ENCODE measurements at regions not wholly inside any gene's neighbourhood (a gene's known extent, or its start where the extent isn't known, plus 50 kb on each side); places are given as distances from the start of the nearest gene placed in this dataset.
"Not testable (repeated sequence)": the region's sequence is repeated elsewhere in the genome, so short reads cannot be mapped to it uniquely, and the experiment has no call there.

DNA sequence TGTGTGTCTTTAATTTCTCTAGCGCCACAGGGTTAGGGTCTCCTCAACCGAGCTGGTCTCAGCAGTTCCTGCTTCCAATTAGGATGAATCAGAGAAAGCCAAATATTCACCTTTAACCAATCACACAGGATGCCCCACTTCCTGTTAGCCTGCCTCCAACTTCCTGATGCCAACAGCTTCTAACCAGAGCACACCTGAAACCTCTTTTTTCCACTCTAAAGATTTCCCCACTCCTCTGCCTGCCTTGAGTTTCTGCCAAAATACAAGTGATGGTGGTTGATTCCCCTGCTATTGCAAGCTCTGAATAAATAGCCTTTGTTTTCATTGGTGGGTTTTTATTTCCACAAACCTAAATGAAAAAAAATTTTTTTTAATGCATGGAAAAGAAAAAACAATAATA lies 144.7 kb upstream of the UST start:
- DNase-seq (ENCODE audit: low read depth), result no peak

DNA sequence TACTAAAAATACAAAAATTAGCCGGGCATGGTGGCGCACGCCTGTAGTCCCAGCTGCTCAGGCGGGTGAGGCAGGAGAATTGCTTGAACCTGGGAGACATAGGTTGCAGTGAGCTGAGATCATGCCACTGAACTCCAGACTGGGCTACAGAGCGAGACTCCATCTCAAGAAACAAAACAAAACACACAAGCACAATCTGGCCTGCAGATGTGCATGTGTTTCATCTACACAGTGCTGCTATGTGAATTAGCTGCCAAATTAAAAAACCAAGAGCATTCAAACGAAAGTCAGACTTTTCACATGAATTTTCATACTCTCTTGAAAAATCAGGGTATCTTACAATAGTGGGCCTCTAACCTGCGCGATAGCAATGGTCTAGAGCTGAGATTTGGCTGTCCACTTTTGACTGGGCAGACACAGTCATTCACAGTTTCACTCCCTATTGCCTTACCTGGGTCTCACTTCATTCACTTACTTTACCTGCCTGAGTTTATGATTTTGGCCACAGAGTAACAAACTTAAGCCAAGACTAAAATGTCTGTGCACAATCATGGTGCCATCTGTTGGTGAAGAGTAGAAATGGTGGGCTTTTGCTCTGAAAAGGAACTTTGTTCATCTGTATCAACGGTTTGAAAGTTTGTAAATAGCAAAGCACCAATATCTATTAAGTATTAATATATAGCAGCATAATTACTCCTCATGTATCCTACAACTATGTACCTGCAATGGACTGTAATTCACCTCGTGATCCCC lies 138.5 kb upstream of the UST start:
- DNase-seq (ENCODE audit: low read depth), result peak; percentile 51

- peak; percentile 36 for DNase-seq (ENCODE audit: low read depth)
Observed at GRCh38 chr6:148611213-148611612, 135.6 kb upstream of the UST start.

DNA sequence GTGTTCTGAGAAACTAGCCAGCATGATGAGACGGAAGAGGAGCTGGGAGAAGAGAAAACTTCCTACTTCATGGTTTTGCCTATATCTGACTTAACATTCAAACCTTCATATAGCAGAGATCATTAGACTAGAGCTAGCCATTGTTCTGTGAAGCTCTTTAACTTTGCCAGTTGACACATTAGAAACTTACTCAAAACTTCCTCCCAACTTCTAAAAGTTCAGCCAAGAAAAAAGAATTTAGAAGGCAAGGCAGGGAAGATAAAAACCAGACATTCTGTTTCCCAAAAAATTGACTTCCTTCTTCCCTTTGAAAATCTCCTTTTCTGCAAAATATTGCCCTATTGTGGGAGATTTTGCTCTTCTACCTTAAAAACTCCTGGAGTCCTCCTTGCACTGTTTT lies 134.8 kb upstream of the UST start:
- no peak for DNase-seq (ENCODE audit: low read depth)

GRCh38 chr6:148614602-148615001 lies 132.2 kb upstream of the UST start:
- DNase-seq (ENCODE audit: low read depth), result no peak

DNA sequence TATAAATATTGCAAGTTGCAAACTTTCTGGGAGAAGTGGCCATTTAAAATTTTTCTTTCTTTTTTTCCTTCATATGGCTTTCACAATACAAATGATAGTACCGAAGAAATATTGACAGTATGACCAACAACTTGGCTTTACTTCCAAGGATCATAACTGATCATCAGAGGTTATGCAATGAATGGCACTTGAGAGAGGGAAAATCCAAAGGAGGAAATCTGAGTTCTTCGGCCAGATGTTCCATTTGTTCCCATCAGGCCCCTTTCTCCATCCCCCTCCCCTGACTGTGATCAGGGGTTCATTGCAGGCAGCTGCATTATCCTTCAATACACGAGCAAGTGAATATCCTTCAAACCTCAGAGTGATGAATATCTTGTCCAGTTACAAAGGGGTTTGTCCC lies 130.0 kb upstream of the UST start:
- peak; percentile 30 for DNase-seq (ENCODE audit: low read depth)

- peak; percentile 78 for DNase-seq (ENCODE audit: low read depth)
Observed at GRCh38 chr6:148617530-148617929, 129.3 kb upstream of the UST start.

DNA sequence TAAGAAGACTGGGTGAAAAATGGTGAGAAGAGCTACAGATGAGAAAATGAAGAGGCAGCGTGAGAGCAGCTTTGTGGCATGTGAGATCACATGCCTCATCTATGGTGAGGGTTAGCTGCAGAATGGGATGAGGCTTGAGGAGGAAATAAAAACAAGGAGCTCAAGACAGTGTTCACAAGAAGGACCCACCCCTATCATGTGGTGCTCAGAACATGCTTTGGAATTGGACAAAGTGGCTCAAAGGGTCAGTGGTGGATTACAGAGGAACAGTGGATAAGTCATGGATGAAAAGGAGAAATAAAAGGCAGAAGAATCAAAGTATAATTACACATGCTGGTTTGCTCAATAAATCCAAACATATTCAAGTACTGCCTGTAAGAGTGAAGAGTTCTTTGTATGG lies 126.9 kb upstream of the UST start:
- DNase-seq (ENCODE audit: low read depth), result no peak

DNA sequence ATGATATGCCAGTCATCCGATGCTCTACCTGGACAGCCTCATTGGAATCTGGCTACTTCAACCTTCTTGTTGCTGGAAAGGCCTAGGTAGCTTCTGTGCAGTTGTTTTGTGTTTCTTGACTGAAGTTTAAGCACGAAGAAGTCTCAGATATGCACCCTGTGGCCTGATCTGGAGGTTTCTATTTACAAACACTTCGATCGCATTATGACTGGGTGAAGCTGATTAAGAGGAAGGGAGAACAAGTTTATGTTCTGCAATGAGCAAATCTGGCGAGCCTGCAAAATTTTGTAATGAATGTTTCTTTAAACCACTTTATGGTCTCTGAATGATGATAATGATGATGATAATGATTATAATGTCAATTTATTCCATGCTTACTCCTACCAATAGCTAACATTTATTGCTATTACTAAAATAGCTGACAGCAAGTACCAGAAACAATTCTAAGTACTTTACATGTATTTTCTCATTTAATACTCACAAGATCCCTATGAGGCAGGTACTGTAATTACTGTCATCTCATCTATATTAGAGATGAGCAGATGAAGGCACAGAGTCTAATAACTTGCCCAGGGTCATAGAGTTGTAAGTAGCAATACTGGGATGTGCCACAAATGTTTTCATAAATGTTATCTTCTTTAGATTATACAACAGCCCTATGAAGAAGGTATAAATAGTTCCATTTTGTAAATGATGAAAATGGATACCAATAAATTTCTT lies 126.1 kb upstream of the UST start:
- no peak for DNase-seq (ENCODE audit: low read depth)

- DNase-seq (ENCODE audit: low read depth), result no peak
Observed at GRCh38 chr6:148625609-148626008, 121.2 kb upstream of the UST start.

DNA sequence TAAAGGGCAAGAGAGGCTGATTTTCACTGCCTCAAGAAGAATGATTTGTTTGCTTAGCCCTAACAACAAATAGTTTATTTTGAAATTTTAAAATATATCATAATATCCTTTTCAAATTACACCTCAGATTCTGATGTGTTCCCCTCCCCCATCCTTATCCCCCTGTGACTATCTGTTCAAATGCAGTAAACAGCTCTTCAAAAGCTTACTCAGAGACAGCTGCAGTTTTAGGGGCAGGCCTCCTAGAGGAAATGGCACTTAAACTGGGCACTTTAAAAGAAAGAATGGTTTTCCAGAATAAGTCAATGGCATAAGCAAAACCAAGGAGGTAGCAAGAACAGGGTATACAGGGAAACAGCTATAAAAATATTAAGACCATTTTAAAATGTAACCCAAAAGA lies 118.6 kb upstream of the UST start:
- no peak for DNase-seq (ENCODE audit: low read depth)

- DNase-seq (ENCODE audit: low read depth), result no peak
Observed at GRCh38 chr6:148629181-148629580, 117.6 kb upstream of the UST start.

DNA sequence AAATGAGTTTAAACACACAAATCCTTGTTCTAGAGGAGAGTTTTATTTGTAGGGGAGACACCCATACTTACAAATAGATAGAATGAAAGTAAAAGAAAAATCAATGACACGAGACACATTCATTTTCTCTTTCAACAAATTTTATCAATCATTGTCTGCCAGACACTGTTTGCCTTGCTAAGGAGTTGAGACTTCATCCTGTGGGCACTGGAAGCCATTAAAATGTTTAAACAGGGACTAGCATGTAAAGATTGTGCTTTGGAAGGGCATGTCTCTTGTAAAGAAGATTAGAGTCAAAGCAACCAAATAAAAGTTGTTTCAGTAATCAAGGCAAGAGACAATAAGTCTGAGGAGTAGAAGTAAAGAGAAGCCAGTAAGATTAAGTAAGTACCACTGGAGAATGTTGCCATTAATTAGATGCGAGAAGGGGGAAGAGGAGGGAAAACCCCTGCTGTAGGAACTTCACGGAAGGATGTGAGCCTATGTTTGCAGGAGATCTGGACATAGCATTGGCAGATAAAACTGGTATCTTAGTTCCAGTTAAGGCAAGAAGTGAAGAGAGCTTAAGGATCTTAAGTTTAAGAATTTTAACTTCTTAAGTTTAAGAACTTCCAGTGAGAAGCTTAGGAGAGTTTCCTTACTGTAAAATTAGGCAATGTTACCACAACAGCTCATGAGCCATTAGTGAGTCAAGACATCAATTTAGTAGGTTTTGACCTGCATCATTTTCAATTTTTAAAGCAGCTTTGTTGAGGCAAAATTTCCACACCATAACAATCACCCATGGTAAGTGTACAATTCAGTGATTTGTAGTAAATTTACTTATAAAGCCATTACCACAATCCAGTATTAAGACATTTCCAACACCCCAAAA lies 117.0 kb upstream of the UST start:
- DNase-seq (ENCODE audit: low read depth), result peak; percentile 20

DNA sequence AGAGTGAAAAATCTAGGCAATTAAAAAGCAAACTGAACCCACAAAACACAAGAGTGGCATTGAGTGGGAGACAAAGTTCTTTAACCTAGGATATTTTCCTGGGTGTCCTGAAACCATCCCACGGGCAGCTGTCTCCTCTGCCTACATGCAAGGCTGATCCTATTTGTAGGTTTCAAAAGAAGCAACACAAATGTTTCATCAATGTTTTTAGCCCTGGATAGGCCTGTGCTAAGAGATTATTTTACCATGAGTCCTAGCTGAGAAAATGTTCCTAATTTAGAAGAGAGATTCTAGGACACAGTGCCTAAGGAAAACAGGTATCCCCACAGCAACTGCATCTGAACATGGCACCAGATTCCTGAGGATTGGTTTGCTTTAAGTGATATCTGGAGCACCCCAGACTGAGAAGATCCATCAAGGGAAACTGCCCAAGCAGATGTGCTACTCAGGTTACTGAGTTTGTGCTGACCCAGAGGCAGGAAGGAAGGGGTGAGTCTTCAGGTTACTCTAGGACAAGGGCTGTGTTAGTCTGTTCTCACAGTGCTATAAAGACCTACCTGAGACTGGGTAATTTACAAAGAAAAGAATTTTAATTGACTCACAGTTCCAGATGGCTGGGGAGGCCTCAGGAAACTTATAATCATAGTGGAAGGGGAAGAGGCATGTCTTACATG lies 111.6 kb upstream of the UST start:
- DNase-seq (ENCODE audit: low read depth), result no peak

DNA sequence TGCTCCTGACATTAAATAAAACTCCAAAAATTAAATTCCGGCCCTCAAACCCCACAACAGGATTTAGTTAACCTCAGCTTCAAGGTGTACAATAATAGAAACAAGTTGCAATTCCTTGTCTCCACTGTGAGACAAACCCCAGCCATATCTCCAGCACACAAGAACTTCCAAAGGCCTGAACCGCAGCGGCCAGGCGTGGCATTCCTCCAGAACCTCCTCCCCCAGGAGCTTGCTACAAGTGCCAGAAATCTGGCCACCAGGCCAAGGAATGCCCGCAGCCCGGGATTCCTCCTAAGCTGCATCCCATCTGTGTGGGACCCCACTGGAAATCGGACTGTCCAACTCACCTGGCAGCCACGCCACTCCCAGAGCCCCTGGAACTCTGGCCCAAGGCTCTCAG lies 105.0 kb upstream of the UST start:
- DNase-seq (ENCODE audit: low read depth), result not testable (repeated sequence)

DNA sequence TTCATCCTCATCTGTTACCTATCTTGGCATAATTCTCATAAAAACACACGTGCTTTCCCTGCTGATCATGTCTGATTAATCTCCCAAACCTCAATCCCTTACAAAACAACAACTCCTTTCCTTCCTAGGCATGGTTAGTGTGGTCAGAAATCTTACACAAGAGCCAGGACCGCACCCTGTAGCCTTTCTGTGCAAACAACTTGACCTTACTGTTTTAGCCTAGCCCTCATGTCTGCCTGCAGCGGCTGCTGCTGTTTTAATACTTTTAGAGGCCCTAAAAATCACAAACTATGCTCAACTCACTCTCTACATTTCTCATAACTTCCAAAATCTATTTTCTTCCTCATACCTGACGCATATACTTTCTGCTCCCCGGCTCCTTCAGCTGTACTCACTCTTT lies 103.6 kb upstream of the UST start:
- not testable (repeated sequence) for DNase-seq (ENCODE audit: low read depth)

- DNase-seq (ENCODE audit: low read depth), result not testable (repeated sequence)
Observed at GRCh38 chr6:148645049-148645448, 101.8 kb upstream of the UST start.

DNA sequence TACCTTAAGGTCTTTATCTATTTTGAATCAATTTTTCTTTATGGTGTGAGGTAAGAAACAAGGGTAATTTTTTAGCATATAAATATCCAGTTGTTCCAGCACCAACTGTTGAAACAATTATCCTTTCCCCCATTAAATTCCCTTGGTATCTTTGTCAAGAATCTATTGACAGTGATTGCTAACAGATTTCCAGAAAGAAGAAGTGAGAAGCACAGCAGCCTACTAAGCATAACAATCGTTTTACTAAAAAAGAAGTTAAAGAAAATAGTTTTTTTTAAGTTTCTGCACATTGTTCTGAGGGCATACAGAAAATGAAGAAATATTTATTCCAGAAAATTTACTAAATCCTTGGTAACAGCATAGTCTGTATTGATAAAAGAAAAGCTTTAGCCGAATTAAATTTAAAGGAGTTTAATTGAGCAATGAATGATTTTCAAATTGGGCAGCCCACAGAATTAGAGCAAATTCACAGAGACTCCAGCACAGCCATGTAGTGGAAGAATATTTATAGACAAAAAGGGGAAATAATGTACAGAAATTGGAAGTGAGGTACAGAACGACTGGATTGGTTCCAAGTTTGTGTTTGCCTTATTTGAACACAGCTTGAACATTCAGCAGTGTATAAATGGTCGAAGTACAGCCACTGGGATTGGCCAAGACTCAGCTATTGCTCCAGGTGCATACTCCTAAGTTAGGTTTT lies 97.9 kb upstream of the UST start:
- no peak for DNase-seq (ENCODE audit: low read depth)

- no peak for DNase-seq (ENCODE audit: low read depth)
Observed at GRCh38 chr6:148649454-148649963, 97.3 kb upstream of the UST start.

GRCh38 chr6:148650941-148651505 lies 95.8 kb upstream of the UST start:
- no peak for DNase-seq (ENCODE audit: low read depth)

DNA sequence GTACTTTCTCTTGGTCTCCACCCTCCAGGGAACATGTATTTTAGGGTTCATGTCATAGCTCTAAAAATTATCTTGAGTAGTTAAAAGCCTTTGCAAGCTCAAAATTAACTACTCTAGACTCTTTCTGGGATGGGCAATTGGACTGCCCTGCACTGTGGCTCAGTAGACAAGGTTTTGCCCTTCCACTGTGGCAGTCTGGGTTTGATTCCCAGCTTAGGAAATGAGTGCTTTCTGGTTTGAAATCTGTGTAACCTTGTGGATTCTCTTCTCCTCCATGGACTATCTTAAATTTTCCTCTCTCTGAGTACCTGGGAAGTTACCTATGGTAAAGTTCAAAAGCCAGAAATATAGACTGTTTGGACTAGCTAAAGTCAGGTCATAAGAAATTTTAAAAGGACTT lies 94.6 kb upstream of the UST start:
- DNase-seq (ENCODE audit: low read depth), result no peak

Measured in ELR (cell line).